Fibroblast of gingiva (primary cell): ENCODE measurements at regions not wholly inside any gene's neighbourhood (a gene's known extent, or its start where the extent isn't known, plus 50 kb on each side); places are given as distances from the start of the nearest gene placed in this dataset.

Experiments
- DNase-seq: peaks from one replicate; pipeline ENCODE4 v3.0.0-alpha.2; 2011; ENCODE audit warnings: low read depth

DNA sequence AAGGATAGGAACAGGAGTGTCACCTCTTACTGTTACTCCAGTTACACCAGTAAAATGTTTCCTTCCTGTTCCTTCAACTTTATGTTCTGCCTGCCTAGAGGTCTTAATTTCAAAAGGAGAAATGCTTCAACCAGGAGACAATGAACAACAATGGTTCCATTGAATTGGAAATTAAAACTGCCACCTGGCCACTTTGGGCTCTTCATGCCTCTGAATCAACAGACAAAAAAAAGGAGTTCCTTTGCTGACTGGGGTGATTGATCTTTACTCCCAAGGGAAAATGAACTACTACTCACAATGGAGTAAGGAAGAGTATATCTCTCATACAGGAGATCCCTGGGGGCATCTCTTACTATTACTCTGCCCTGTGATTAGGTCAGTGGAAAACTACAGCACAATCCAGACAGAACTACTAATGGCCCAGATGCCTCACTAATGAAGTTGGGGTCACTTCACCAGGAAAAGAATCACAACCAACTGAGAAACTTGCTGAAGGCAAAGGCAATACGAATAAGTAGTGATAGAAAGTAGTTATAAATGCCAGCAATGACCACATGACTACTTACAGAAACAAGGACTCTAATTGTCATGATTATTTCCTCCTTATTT is 76.6 kb upstream of the PRDX6 start:
- DNase-seq = no peak

DNA sequence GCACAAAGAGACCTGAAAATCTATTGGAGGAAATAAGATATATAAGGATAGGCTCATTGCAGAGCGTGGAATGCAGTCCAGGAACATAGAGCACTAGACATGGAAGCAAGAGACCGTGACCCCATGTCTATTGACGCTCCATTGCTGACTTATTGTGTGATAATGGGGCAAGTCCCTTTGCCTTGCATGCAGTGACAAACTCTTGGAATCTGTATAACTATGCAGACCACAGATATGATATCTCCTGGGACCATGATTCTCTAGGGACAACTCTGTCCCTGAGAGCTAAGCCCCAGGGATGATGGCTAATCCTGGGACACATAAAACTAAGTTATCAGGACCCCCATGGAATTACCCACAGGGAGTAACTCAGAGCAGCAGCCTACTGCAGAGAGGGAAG is 73.1 kb upstream of the PRDX6 start:
- DNase-seq = no peak

DNA sequence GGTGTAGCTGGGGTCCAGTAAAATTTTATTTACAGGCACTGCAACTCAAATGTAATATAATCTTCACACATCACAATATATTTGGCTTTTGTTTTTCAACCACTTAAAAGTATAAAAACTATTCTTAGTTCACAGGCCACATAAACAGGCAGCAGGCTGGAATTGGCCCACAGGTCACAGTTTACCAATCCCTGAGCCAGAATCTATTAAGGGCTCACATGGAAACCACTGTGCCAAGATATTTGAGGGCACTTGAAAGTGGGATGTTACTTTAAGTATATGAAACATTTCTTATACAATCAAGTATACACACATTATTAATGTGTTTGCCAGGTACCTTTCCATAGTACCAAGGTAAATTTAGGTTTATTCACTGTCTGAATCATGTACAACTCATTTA is 71.9 kb upstream of the PRDX6 start:
- DNase-seq = peak; percentile 7

- peak; percentile 48 for DNase-seq
These were observed 71.3 kb upstream of the PRDX6 start for GRCh38 chr1:173405834-173406233.

DNA sequence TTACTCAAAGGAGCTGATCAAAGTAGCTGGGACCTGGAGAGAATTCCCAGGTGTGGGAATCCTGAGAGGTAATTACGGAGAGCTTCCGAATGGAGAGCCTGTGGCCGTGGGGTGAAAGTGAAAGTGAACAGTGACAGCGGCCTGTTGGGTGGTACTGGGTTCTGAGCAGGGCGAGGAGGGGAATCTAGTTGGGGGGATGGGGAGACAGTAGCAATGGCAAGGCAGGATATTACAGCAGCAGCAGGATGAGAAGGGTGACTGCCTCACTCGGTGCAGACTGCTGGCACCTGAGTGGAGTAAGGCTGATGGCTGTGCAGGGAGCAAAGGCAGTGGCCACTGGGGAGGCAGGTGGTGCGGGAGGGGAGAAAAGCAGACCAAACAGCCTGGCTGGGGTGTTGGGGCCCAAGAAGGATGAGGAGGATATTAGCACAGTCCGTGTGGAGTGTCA is 70.3 kb upstream of the PRDX6 start:
- DNase-seq = no peak

- DNase-seq = no peak
These were observed 69.3 kb upstream of the PRDX6 start for GRCh38 chr1:173407846-173408245.

- DNase-seq = no peak
These were observed 68.2 kb upstream of the PRDX6 start for GRCh38 chr1:173408886-173409285.

- DNase-seq = peak; percentile 76
These were observed 67.5 kb upstream of the PRDX6 start for GRCh38 chr1:173409613-173410012.

DNA sequence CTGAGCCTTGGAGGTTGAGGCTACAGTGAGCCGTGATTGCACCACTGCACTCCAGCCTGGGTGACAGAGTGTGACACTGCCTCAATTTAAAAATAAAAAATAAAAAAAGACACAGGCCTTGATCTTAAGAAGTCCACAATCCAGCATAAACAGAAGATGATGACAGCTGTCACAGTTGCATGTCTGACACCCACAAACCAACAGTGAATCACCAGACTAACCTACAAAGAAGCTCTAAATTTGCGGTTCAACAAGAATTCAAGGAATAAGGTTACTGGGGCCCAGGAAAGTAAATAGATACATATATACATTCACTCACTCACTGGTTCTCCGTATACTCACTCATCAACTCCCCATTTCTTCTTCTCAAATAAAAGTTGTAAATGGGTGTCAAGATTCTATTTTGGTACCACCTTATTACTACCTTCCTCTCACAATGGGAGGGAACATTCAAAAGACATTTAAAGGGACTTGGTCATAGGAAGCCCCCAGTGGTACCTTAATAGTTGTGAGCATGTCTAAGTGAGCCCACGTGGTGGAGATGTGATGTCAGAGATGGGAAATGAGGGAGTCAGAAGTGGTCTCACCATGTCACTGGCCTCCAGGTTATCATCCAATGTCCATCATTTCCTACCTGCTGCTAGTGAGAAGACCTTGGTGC is 66.9 kb upstream of the PRDX6 start:
- DNase-seq = no peak

DNA sequence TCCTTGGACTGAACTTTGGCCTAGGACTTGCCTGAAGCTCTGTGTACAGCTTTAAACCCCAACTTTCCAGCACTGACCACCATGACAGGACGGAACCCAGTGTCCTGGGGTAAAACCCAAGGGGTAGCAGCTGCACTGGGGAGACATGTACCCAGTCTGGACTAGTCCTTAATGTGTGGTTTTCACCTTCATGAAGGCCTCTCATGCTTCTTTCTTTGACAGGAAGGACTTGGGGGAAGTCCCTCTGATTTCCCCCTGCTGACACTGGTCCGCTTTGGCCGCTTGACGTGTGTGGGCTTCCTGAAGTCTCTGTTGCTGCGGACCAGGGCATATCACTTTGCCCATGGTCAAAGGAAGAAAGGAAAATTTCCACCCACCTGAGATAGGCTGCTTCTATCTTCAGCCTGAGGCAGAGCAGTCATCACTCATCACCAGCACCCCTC is 66.3 kb upstream of the PRDX6 start:
- no peak for DNase-seq

DNA sequence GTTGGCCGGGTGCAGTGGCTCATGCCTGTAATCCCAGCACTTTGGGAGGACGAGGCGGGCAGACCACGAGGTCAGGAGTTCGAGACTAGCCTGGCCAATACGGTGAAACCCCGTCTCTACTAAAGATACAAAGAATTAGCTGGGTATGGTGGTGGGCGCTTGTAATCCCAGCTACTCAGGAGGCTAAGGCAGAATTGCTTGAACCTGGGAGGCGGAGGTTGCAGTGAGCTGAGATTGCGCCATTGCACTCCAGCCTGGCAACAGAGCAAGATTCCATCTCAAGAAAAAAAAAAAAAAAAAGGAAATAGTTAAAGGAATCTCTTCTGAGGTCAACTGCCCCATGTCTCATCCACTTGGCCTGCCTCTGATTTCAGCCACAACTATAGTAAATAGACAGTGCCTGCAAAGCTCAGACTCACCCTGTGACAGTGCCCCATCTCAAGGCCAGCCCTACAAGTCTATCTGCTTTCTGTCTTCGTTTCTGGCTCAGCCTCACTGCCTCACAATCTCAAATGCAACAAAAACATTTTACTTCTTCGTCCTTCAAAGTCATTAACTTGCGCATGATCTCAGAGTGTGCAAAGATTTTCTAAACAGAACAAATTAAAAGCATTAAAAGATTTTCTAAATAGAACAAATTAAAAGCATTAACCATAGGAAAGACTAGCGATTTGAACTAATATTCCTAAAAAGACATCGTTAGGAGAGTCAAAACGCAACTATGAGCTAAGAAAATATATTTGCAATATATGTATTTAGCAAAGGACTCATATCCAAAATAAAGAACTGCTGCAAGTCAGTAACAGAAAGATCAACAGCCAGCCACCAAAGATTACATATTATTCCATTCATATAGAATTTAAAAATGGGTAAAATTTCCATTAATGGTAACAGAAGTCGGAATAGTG is 65.0 kb upstream of the PRDX6 start:
- peak; percentile 86 for DNase-seq

DNA sequence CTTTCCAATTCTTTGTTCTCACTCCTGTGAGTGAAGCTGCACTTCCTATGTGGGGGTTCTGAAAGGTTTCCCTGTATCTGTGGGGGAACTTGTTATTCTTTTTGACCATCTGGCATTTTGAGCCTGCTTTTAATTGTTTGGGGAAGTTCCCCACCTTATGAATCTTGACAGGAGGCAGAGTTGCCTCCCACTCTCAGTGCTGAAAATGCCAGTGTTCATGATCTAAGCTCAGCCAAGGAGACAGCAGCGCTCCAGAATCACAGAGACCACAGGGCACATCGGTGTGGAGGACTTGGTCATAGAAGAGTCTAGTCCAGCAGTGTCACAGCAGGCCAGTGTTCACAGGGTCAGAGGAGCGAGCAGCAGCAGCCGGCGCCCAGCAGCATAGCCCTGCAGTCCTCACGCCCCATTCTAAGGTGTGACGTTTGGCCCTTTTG is 63.8 kb upstream of the PRDX6 start:
- DNase-seq = no peak

DNA sequence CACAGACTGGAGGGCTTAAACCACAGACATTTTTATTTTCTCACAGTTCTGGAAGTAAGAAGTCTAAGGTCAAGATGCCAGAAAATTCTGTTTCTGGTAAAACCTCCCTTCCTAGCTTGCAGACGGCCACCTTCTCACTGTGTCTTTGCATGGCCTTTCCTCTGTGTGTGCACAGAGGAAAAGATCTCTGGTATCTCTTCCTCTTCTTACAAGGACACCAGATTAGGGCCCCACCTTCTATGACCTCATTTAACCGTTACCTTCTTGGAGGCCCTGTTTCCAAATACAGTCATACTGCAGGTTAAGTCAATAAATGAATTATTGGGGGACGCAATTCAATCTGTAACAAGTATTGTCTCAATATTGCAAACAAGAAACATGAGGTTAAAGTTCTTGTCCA is 63.0 kb upstream of the PRDX6 start:
- no peak for DNase-seq

GRCh38 chr1:173414539-173415226 is 62.5 kb upstream of the PRDX6 start:
- DNase-seq = no peak

- DNase-seq = no peak
These were observed 61.6 kb upstream of the PRDX6 start for GRCh38 chr1:173415490-173415889.

DNA sequence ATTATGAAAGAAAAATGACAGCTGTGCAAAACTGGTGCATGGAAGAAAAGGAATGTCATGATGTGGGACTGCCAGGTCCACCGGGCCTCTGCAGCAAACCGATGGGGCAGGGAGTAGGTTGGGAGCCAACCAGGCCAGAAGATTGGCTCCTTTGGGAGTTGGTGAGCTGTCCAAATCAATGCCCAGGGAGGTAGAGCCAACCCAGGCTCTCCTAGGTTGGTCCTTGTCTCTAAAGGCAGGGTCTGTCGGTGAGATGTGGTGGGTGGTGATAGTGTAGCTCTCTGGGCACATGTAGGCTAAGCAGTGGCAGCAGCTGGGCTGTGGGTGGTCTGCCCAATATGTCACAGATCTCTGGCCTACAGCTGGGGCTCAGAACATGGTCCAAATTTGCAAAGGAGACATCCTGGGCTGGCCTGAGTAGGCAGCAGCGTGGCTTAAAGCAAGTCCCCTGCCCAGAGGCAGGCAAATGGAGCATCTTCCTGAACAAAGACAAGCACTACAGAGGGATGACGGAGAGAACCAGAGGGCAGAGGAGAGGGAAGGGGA is 61.2 kb upstream of the PRDX6 start:
- DNase-seq = no peak

DNA sequence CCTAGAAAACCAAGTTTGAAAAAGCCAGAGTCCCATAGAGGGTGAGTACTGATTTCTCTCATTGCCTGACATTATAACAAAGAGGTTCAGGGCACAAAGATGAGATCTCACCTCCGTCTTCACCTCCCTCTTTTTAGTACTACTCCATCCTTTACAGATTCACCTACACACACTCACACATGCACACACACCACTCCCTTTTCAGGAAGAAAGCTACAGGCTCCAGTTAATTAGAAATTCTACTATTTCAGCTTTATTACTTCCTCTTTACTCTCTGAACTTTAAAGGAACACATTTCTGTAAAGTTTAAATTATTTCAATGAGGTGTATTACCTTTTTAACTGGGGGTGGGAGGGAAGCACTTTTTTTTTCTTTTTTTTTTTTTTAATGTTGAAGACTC is 59.6 kb upstream of the PRDX6 start:
- no peak for DNase-seq

DNA sequence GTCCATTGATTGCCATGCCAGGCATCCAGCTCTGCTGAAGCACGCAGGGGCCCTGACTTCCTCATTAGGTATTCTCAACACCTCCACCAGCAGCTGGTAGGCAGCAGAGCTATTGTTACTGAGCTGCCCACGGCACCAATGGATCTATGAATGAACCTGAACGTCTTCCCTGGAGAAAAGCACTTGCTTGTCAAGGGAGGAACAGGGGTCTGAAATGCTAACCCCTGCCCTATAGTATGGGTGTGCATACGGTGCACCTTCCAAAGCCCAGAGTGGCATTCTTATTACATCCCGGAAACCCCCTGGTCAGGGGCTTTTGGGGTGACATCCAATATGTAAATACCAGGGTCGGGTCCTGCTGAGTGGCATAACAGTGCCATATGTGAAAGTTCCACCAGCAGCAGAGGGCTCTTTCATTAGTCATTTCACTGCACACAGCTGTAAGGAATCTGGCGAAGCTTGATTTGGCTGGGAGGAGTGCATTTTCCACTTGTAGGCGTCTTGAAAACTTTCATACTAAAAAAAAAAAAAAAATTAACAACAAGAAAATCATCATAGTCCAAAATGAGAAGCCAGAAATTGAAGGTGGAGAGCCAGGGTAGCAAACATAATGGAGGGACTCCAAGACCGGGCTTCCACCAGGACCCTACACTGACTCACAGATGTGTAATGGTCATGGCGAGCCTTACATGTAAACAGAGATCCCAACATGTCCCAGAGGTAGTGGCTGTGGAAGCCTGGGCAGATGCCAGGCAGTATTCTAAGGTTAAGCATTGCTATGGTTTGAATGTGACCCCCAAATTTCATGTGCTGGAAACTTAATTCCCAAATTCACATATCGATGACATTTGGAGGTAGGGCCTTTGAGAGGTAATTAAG is 58.8 kb upstream of the PRDX6 start:
- no peak for DNase-seq

DNA sequence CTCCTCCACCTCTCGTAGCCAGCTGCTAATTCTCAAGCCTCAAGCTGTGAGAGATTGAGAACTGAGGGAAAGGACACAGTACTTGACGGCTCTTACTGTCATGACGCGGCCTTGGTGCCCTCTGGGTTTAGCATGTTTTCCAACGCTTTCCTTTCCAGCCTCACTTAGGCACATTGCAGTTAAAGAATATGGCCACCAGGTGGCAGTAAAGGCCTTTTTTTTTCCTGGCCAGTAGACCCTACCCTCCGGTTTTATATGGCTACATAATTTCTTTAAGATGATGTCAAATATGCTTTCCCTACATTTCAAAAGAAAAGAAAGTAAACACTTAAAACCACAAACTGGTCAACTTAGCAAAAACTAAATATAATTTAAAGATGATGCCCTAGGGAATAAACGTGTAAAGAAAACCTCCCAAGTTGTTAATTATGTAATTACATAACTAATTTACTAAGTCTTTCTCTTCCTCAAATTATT is 56.8 kb upstream of the PRDX6 start:
- peak; percentile 61 for DNase-seq

GRCh38 chr1:173421286-173421685 is 55.8 kb upstream of the PRDX6 start:
- DNase-seq = no peak

DNA sequence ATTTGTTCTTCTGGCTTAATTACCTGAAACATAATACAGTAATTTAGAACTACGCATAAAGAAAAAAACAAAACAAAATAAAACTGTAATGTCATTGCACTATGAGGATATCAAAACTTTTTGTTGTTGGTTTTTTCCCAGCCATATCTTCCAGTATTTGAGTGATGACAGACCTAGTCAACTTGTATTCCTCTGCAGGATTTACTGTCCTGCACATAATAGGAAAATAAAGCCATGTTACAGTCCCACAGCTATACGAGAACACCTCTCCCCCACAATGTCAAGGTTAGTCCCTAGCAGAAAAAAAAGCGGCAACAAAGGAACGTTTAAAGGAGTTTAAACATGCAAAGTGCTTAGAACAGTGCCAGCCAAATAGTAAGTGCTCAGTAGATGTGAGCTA is 55.3 kb upstream of the PRDX6 start:
- DNase-seq = no peak
